Psoas muscle (tissue), 7 donors: ENCODE measurements at regions not wholly inside any gene's neighbourhood (a gene's known extent, or its start where the extent isn't known, plus 50 kb on each side); places are given as distances from the start of the nearest gene placed in this dataset.

Source experiments
- ATAC-seq, 4 donors: fragments of 200-7000 bp; cut with Tn5 transposase; one replicate each; pipeline ENCODE4 v1.9.1; 2020; ENCODE audit warnings: moderate library complexity in 3 of 4, mild to moderate bottlenecking in 2 of 4
- DNase-seq, 2 donors: peaks; one replicate each; pipeline ENCODE4 v3.0.0-alpha.2; 2020
- H3K27ac ChIP-seq: fragments of 200-600 bp; one replicate; pipeline ENCODE4 v1.8.0; 2022
- H3K27me3 ChIP-seq, 3 donors: fragments of 200-600 bp in 1 of 3; one replicate each; pipeline versions ENCODE4 v1.6.1 to v1.8.0; 2013 to 2022; ENCODE audit warnings: low read length in 2 of 3, mild to moderate bottlenecking in 2 of 3, moderate library complexity in 1 of 3; ENCODE audit not compliant: insufficient read depth in 3 of 3
- H3K36me3 ChIP-seq, 2 donors: fragments of 200-600 bp in 1 of 2; one replicate each; pipeline versions ENCODE4 v1.6.1 to v1.8.0; 2013 to 2022; ENCODE audit warnings: low read depth in 1 of 2, mild to moderate bottlenecking in 1 of 2, moderate library complexity in 1 of 2; ENCODE audit not compliant: insufficient read depth in 1 of 2
- H3K4me1 ChIP-seq: fragments of 200-600 bp; one replicate; pipeline ENCODE4 v1.8.0; 2022
- H3K4me3 ChIP-seq: fragments of 200-600 bp; one replicate; pipeline ENCODE4 v1.8.0; 2022; ENCODE audit warnings: mild to moderate bottlenecking
- H3K9me3 ChIP-seq: fragments of 200-600 bp; one replicate; pipeline ENCODE4 v1.8.0; 2022
- CTCF ChIP-seq: fragments of 200-600 bp; IDR thresholded peaks from one replicate; pipeline ENCODE4 v1.8.0; 2022; ENCODE audit warnings: antibody characterized with exemption
- whole genome bisulfite sequencing, 3 donors: extraction: QIAGEN DNeasy Blood & Tissue Kit; methylation state at CpG; one replicate each; pipeline versions ENCODE4 v1.1.6 to v1.1.7; 2013; 5-methylcytosine and 5-hydroxymethylcytosine counted together
- intact Hi-C, 2 donors: fragments of 100-400 bp; cut with DNase I; formaldehyde crosslinking; loops; one replicate each; pipeline versions ENCODE4 v1.11.0 to v1.14.2; 2022
- donor health status: healthy with polysubstance abuse.
- donor health status: DM: no; HTN: no; CAD: no; lungs with moderate emphysema.
- donor health status: Bipolar disorder and iron deficiency.
- donor health status: healthy.
- donor health status: DM: yes; HTN: yes; CAD: no.
- donor health status: DM: no; HTN: no; CAD: no.
- donor health status: DM: yes; HTN: yes; CAD: no.

GRCh38 chr5:118620233-118620632, 368.1 kb downstream of the DTWD2 start:
- Histone ChIP-seq H3K9me3 (no peaks in the 10 kb centered on the region), H3K4me3 (no peak overlapping the region), H3K36me3 (no peaks in the 10 kb centered on the region), H3K27me3 (no peaks in the 10 kb centered on the region), H3K27ac (no peak overlapping the region), H3K4me1 (no peaks in the 10 kb centered on the region)
- intact Hi-C loops, result no loop called here
- DNase-seq (no peak), ATAC-seq (no peak)
- WGBS, 3 donors, result 25 to 27% (median 26%) methylated on average over 2 of the region's 2 CpGs
- TF ChIP-seq CTCF, result no peak

- Histone ChIP-seq H3K4me3 (no peak overlapping the region), H3K27ac (no peak overlapping the region), H3K27me3 (no peaks in the 10 kb centered on the region), H3K36me3 (no peaks in the 10 kb centered on the region), H3K9me3 (no peaks in the 10 kb centered on the region), H3K4me1 (no peaks in the 10 kb centered on the region)
- DNase-seq, result no peak
- intact Hi-C loops, result no loop called here
- WGBS, 3 donors, result 25 to 34% (median 34%) methylated on average over 3 of the region's 3 CpGs
- no peak for ATAC-seq
- TF ChIP-seq CTCF, result no peak
Observed at GRCh38 chr5:118619823-118620222, 368.5 kb downstream of the DTWD2 start.

GRCh38 chr5:118616281-118616680, 372.1 kb downstream of the DTWD2 start:
- intact Hi-C loops, result no loop called here

GRCh38 chr5:118614731-118615456, 373.5 kb downstream of the DTWD2 start:
- WGBS, 3 donors, result 50 to 52% (median 51%) methylated on average over 9 of the region's 9 CpGs
- no peaks in the 10 kb centered on the region for H3K4me1 ChIP-seq
- no peak for TF ChIP-seq CTCF
- ATAC-seq (no peak), DNase-seq (no peak)
- H3K36me3 ChIP-seq, result no peaks in the 10 kb centered on the region
- intact Hi-C loops, result no loop called here
- no peak overlapping the region for H3K27ac ChIP-seq
- no peaks in the 10 kb centered on the region for H3K27me3 ChIP-seq
- no peaks in the 10 kb centered on the region for H3K9me3 ChIP-seq
- no peak overlapping the region for H3K4me3 ChIP-seq

More at GRCh38 chr5:118616281-118616680, 372.1 kb downstream of the DTWD2 start:
- no peaks in the 10 kb centered on the region for H3K27me3 ChIP-seq
- no peak for ATAC-seq
- 44 to 100% (median 48%) methylated on average over 2 of the region's 2 CpGs for WGBS, 3 donors
- H3K27ac ChIP-seq, result no peak overlapping the region
- H3K4me3 ChIP-seq, result no peak overlapping the region
- no peak for TF ChIP-seq CTCF
- H3K36me3 ChIP-seq, result no peaks in the 10 kb centered on the region
- H3K9me3 ChIP-seq, result no peaks in the 10 kb centered on the region
- no peaks in the 10 kb centered on the region for H3K4me1 ChIP-seq
- DNase-seq, result no peak
